IMR-90 (cell line): ENCODE measurements at regions not wholly inside any gene's neighbourhood (a gene's known extent, or its start where the extent isn't known, plus 50 kb on each side); places are given as distances from the start of the nearest gene placed in this dataset.

Source experiments
- ATAC-seq: fragments of 200-7000 bp; cut with Tn5 transposase; 2 replicates; pipeline ENCODE4 v1.9.1; 2020; ENCODE audit warnings: low read depth, mild to moderate bottlenecking, moderate library complexity
- BruUV-seq: library from RNA; stranded (reverse); fragments of 400-500 nt; replicated peaks from 2 replicates; lab custom pipeline; 2021; lab: Mats Ljungman, UMichigan
- CTCF ChIA-PET: fragments of 300-600 bp; formaldehyde crosslinking; extraction: SDS; loops from one replicate; lab custom pipeline; 2021; ENCODE audit warnings: antibody characterized with exemption; lab: Yijun Ruan, JAX
- POLR2A ChIA-PET: fragments of 300-600 bp; sonication (Branson Sonifier 250); formaldehyde crosslinking; loops from one replicate; lab custom pipeline; 2022; ENCODE audit warnings: antibody characterized with exemption; ENCODE audit not compliant: unreplicated experiment; lab: Charles Lee
- DNase-seq: peaks from one replicate; pipeline ENCODE4 v3.0.0; 2013
- H2AFZ ChIP-seq: replicated peaks from 2 replicates; pipeline ENCODE3; 2013; ENCODE audit warnings: low read length, mild to moderate bottlenecking; ENCODE audit not compliant: poor library complexity
- H2AK5ac ChIP-seq: 2 replicates; pipeline ENCODE4 v1.6.1; 2013; ENCODE audit warnings: low read depth, low read length, inconsistent platforms
- H2AK9ac ChIP-seq: replicated peaks from 2 replicates; pipeline ENCODE3; 2013; ENCODE audit warnings: mild to moderate bottlenecking, low read depth, low read length, moderate library complexity; ENCODE audit not compliant: poor library complexity
- H2BK120ac ChIP-seq: 2 replicates; pipeline ENCODE4 v1.6.1; 2013; ENCODE audit warnings: low read depth, low read length, inconsistent platforms
- H2BK15ac ChIP-seq: 3 replicates; pipeline ENCODE4 v1.6.1; 2013; ENCODE audit warnings: low read depth, low read length, inconsistent platforms
- H2BK20ac ChIP-seq: 2 replicates; pipeline ENCODE4 v1.6.1; 2013; ENCODE audit warnings: low read depth, mild to moderate bottlenecking, inconsistent platforms, low read length, moderate library complexity
- H2BK5ac ChIP-seq: 2 replicates; pipeline ENCODE4 v1.6.1; 2013; ENCODE audit warnings: mild to moderate bottlenecking, low read depth, low read length, inconsistent platforms; ENCODE audit not compliant: poor library complexity, severe bottlenecking
- H3K14ac ChIP-seq: replicated peaks from 2 replicates; pipeline ENCODE4 v1.6.1; 2013; ENCODE audit warnings: low read depth, low read length, inconsistent platforms
- H3K18ac ChIP-seq: 2 replicates; pipeline ENCODE4 v1.6.1; 2013; ENCODE audit warnings: low read depth, low read length, control low read depth
- H3K23ac ChIP-seq: 2 replicates; pipeline ENCODE4 v1.6.1; 2013; ENCODE audit warnings: low read depth, low read length, inconsistent platforms
- H3K27ac ChIP-seq: 2 replicates; pipeline ENCODE4 v1.5.1; 2013; ENCODE audit warnings: mild to moderate bottlenecking, control low read depth, low read length; ENCODE audit not compliant: insufficient read depth
- H3K27me3 ChIP-seq: 2 replicates; pipeline ENCODE4 v1.6.1; 2013; ENCODE audit warnings: low read length; ENCODE audit not compliant: control insufficient read depth, insufficient read depth
- H3K36me3 ChIP-seq: 2 replicates; pipeline ENCODE4 v1.6.1; 2013; ENCODE audit warnings: low read length, mixed read lengths; ENCODE audit not compliant: control insufficient read depth, insufficient read depth
- H3K4ac ChIP-seq: 2 replicates; pipeline ENCODE4 v1.6.1; 2013; ENCODE audit warnings: low read depth, low read length, inconsistent platforms
- H3K4me1 ChIP-seq: 2 replicates; pipeline ENCODE4 v1.6.1; 2013; ENCODE audit warnings: low read length, mixed read lengths; ENCODE audit not compliant: control insufficient read depth, insufficient read depth
- H3K4me2 ChIP-seq: 2 replicates; pipeline ENCODE4 v1.6.1; 2013; ENCODE audit warnings: low read depth, mild to moderate bottlenecking, control low read depth, low read length, moderate library complexity
- H3K4me3 ChIP-seq: 2 replicates; pipeline ENCODE4 v1.5.1; 2013; ENCODE audit warnings: low read depth, mild to moderate bottlenecking, control low read depth, low read length, moderate library complexity; ENCODE audit not compliant: insufficient read depth
- H3K56ac ChIP-seq: 2 replicates; pipeline ENCODE4 v1.6.1; 2013; ENCODE audit warnings: low read length, inconsistent platforms; ENCODE audit not compliant: insufficient read depth; ENCODE audit errors: extremely low read depth
- H3K79me1 ChIP-seq, 2 experiments: 2 replicates each; pipeline ENCODE4 v1.6.1; 2013; ENCODE audit warnings: low read length in 2 of 2, inconsistent platforms in 1 of 2, low read depth in 1 of 2
- H3K9ac ChIP-seq: 2 replicates; pipeline ENCODE4 v1.6.1; 2013; ENCODE audit warnings: low read depth, low read length, control low read depth
- H3K9me1 ChIP-seq: 2 replicates; pipeline ENCODE4 v1.6.1; 2013; ENCODE audit warnings: low read length, inconsistent platforms; ENCODE audit not compliant: insufficient read depth
- H3K9me3 ChIP-seq: 2 replicates; pipeline ENCODE4 v1.6.1; 2013; ENCODE audit warnings: low read length; ENCODE audit not compliant: control insufficient read depth, insufficient read depth
- H4K20me1 ChIP-seq: 2 replicates; pipeline ENCODE4 v1.6.1; 2013; ENCODE audit warnings: low read length, inconsistent platforms; ENCODE audit not compliant: insufficient read depth
- H4K5ac ChIP-seq: 2 replicates; pipeline ENCODE4 v1.6.1; 2013; ENCODE audit warnings: mild to moderate bottlenecking, low read depth, low read length, control low read depth
- H4K8ac ChIP-seq, 2 experiments: 2 replicates each; pipeline ENCODE4 v1.6.1; 2013; ENCODE audit warnings: low read depth in 2 of 2, low read length in 2 of 2, control low read depth in 1 of 2, inconsistent platforms in 1 of 2
- H4K91ac ChIP-seq: 2 replicates; pipeline ENCODE4 v1.6.1; 2013; ENCODE audit warnings: low read depth, low read length, inconsistent platforms; ENCODE audit not compliant: insufficient read depth
- BHLHE40 ChIP-seq: fragments of 150-350 bp; IDR thresholded peaks from 2 replicates; pipeline ENCODE4 v1.6.1; 2016; ENCODE audit warnings: mild to moderate bottlenecking, low read depth, low read length
- MAFK ChIP-seq: IDR thresholded peaks from 2 replicates; pipeline ENCODE4 v1.6.1; 2012; ENCODE audit warnings: low read depth, low read length, improper control_type of control experiment
- NFE2L2 ChIP-seq: fragments of 150-350 bp; IDR thresholded peaks from 2 replicates; pipeline ENCODE4 v1.6.1; 2016; ENCODE audit warnings: low read depth, mild to moderate bottlenecking, low read length
- POLR2A ChIP-seq: IDR thresholded peaks from 2 replicates; pipeline ENCODE4 v1.6.1; 2012; ENCODE audit warnings: mild to moderate bottlenecking, low read depth, low read length
- RAD21 ChIP-seq: IDR thresholded peaks from 2 replicates; pipeline ENCODE4 v1.6.1; 2012; ENCODE audit warnings: low read length, improper control_type of control experiment
- RCOR1 ChIP-seq: IDR thresholded peaks from 2 replicates; pipeline ENCODE4 v1.6.1; 2012; ENCODE audit warnings: mild to moderate bottlenecking, low read length, improper control_type of control experiment; ENCODE audit not compliant: insufficient replicate concordance
- RFX5 ChIP-seq: IDR thresholded peaks from 2 replicates; pipeline ENCODE4 v1.8.0; 2012; ENCODE audit warnings: low read depth, mild to moderate bottlenecking, low read length, moderate library complexity
- WGBS, 2 experiments: methylation state at CpG; one replicate each; pipeline versions ENCODE4 v1.1.5 to v1.1.7; 2013; ENCODE audit warnings: missing lambda C conversion rate in 2 of 2; ENCODE audit not compliant: insufficient read length in 1 of 2; ENCODE audit errors: extremely low coverage in 2 of 2; 5-methylcytosine and 5-hydroxymethylcytosine counted together
- dilution Hi-C: fragments of 300-500 bp; cut with HindIII; formaldehyde crosslinking; loops from one replicate; pipeline ENCODE4 v1.14.3; 2018; ENCODE audit warnings: low sequenced_read_pairs; ENCODE audit not compliant: unreplicated experiment
- in situ Hi-C: fragments of 300-500 bp; cut with MboI; formaldehyde crosslinking; loops from 3 replicates; pipeline ENCODE4 v1.14.3; 2019; ENCODE audit warnings: low sequenced_read_pairs, inconsistent platforms, mixed read lengths
- intact Hi-C: fragments of 100-400 bp; cut with micrococcal nuclease; formaldehyde crosslinking; loops from 2 replicates; pipeline ENCODE4 v1.10.0; 2022
- TF ChIP-seq, protein P1 (sequence below): fragments of 150-350 bp; IDR thresholded peaks from 2 replicates; pipeline ENCODE4 v1.6.1; 2016; ENCODE audit warnings: low read depth, mild to moderate bottlenecking, low read length, moderate library complexity, borderline replicate concordance

DNA sequence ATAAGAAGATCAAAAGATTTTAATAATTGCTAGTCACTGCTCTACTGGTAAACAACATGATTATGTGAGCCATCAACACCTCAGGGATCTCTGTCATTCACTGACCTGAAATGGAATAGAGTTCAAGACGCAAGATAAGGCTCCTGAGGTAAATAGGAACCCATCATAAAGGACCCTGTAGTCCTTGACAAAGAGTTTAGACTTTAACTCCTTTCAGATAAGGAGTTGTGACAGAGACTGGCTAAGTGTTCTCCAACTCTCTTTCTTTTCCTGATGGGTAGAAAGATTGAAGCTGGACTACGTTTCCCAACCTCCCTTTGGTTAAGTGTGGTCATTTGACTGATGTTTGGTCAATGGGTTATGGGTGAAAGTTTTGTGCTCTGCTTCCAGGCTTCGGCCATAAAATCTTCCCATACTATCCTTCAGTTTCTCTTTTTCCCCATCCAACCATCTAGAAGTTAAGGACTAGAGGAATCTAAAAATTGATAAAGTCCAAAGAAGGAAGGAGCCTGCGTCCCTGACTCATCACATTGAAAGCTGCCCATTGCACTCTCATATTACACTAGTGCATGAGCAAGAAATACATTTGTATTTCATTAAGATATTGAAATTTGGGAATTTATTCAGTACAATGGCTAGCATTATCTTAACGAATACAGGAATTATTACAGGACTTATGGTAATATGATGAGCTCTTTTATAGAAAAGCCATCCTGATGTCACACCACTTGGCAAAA, 293.7 kb upstream of the ACVR2A start:
- Histone ChIP-seq H3K4me2 (no peak overlapping the region), H2AK5ac (no peak overlapping the region), H3K23ac (no peak overlapping the region), H3K79me1 (no peaks in the 10 kb centered on the region), H3K4ac (no peak overlapping the region), H2AFZ (no peak overlapping the region), H4K5ac (no peak overlapping the region), H3K14ac (no peak overlapping the region), H3K4me1 (no peaks in the 10 kb centered on the region), H2BK20ac (no peak overlapping the region), H4K8ac (no peak overlapping the region), H3K9me1 (no peaks in the 10 kb centered on the region), H3K4me3 (no peak overlapping the region), H3K9me3 (no peaks in the 10 kb centered on the region; the same call in 1 of the 2 replicates), H3K18ac (no peak overlapping the region), H2BK5ac (no peak overlapping the region), H3K27me3 (no peaks in the 10 kb centered on the region), H3K27ac (no peak overlapping the region), H4K91ac (no peak overlapping the region), H3K9ac (no peak overlapping the region), H2BK120ac (no peak overlapping the region), H4K20me1 (no peaks in the 10 kb centered on the region), H2AK9ac (no peak overlapping the region), H3K56ac (no peak overlapping the region), H3K36me3 (no peaks in the 10 kb centered on the region), H2BK15ac (no peak overlapping the region)
- ATAC-seq = no peak
- no peak for DNase-seq
- dilution Hi-C loops (no loop called here), in situ Hi-C loops (no loop called here), intact Hi-C loops (no loop called here)
- BruUV-seq = no TSS peak
- ChIA-PET POLR2A (no interaction called here), CTCF (no interaction called here)
- no CpG with 5 or more reads among the region's 5 CpGs for WGBS, 2 experiments
- TF ChIP-seq, protein P1, sequence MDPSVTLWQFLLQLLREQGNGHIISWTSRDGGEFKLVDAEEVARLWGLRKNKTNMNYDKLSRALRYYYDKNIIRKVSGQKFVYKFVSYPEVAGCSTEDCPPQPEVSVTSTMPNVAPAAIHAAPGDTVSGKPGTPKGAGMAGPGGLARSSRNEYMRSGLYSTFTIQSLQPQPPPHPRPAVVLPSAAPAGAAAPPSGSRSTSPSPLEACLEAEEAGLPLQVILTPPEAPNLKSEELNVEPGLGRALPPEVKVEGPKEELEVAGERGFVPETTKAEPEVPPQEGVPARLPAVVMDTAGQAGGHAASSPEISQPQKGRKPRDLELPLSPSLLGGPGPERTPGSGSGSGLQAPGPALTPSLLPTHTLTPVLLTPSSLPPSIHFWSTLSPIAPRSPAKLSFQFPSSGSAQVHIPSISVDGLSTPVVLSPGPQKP = no peak
- TF ChIP-seq RAD21 (no peak), RCOR1 (no peak), BHLHE40 (no peak), MAFK (no peak), POLR2A (no peak), NFE2L2 (no peak), RFX5 (no peak)
